NB4 (cell line): ENCODE measurements at regions not wholly inside any gene's neighbourhood (a gene's known extent, or its start where the extent isn't known, plus 50 kb on each side); places are given as distances from the start of the nearest gene placed in this dataset.

Experiments
- CTCF ChIP-seq: IDR thresholded peaks from one replicate; pipeline ENCODE4 v1.5.1; 2012; ENCODE audit warnings: low read depth, low read length
- MYC ChIP-seq: IDR thresholded peaks from 2 replicates; pipeline ENCODE4 v1.6.1; 2011; ENCODE audit warnings: low read depth, low read length
- POLR2A ChIP-seq: IDR thresholded peaks from 2 replicates; pipeline ENCODE4 v1.6.1; 2011; ENCODE audit warnings: mild to moderate bottlenecking; ENCODE audit not compliant: insufficient read length; ENCODE audit errors: extremely low read depth

GRCh38 chr2:117101613-117102012, 712.9 kb upstream of the DDX18 start:
- TF ChIP-seq CTCF (no peak), POLR2A (no peak), MYC (no peak)
